ENCODE measurements at regions not wholly inside any gene's neighbourhood (a gene's known extent, or its start where the extent isn't known, plus 50 kb on each side); places are given as distances from the start of the nearest gene placed in this dataset.

DNA sequence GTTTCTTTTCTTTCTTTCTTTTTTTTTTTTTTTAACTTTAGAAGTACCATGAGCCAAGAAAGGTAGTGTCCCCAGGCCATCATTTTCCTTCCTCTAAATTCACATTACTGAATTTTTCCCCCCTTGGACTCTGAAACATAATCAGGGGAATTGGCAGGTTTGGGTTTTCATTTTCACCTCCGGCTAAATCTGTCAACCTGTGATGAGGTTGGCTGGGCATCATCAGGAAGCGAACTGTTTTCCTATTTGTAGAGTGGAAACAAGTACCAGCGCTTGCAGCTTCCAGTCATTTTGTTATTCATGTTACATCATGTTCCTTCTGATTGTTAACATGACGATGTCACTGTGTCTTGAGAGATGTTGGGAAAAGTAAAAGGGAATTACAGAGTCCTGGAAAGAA, 641.9 kb upstream of the RBFOX1 start:
- TF ChIP-seq TCF12 (IDR thresholded peaks at IDR 0.05; ENCODE audit: low read depth) (no peak), EP300 (IDR thresholded peaks at IDR 0.05; ENCODE audit: borderline replicate concordance) (no peak), RAD21 (IDR thresholded peaks at IDR 0.05; ENCODE audit: low read depth) (no peak), FOXM1 (IDR thresholded peaks at IDR 0.05; ENCODE audit: borderline replicate concordance, low read depth) (no peak)
- TF ChIP-seq, protein P1, sequence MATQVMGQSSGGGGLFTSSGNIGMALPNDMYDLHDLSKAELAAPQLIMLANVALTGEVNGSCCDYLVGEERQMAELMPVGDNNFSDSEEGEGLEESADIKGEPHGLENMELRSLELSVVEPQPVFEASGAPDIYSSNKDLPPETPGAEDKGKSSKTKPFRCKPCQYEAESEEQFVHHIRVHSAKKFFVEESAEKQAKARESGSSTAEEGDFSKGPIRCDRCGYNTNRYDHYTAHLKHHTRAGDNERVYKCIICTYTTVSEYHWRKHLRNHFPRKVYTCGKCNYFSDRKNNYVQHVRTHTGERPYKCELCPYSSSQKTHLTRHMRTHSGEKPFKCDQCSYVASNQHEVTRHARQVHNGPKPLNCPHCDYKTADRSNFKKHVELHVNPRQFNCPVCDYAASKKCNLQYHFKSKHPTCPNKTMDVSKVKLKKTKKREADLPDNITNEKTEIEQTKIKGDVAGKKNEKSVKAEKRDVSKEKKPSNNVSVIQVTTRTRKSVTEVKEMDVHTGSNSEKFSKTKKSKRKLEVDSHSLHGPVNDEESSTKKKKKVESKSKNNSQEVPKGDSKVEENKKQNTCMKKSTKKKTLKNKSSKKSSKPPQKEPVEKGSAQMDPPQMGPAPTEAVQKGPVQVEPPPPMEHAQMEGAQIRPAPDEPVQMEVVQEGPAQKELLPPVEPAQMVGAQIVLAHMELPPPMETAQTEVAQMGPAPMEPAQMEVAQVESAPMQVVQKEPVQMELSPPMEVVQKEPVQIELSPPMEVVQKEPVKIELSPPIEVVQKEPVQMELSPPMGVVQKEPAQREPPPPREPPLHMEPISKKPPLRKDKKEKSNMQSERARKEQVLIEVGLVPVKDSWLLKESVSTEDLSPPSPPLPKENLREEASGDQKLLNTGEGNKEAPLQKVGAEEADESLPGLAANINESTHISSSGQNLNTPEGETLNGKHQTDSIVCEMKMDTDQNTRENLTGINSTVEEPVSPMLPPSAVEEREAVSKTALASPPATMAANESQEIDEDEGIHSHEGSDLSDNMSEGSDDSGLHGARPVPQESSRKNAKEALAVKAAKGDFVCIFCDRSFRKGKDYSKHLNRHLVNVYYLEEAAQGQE (IDR thresholded peaks at IDR 0.05; ENCODE audit: low read depth) = no peak

All from Ishikawa (cell line).